Activated CD4-positive, alpha-beta T cell treated with anti-CD3 and anti-CD28 coated beads for 36 hours (primary cell): ENCODE measurements at regions not wholly inside any gene's neighbourhood (a gene's known extent, or its start where the extent isn't known, plus 50 kb on each side); places are given as distances from the start of the nearest gene placed in this dataset.
"Not testable (repeated sequence)": the region's sequence is repeated elsewhere in the genome, so short reads cannot be mapped to it uniquely, and the experiment has no call there.

Experiments
- ATAC-seq: fragments of 200-7000 bp; cut with Tn5 transposase; one replicate; pipeline ENCODE4 v1.10.0; 2021; ENCODE audit warnings: mild to moderate bottlenecking, moderate library complexity
- CTCF ChIA-PET: fragments of 350-600 bp; sonication (Branson Sonifier 250); formaldehyde crosslinking; loops from one replicate; lab custom pipeline; 2021; ENCODE audit warnings: antibody characterized with exemption; lab: Charles Lee
- POLR2A ChIA-PET: fragments of 350-600 bp; sonication (Branson Sonifier 250); formaldehyde crosslinking; loops from one replicate; lab custom pipeline; 2021; ENCODE audit warnings: antibody characterized with exemption, inconsistent platforms; lab: Charles Lee
- DNase-seq: peaks from one replicate; pipeline ENCODE4 v3.0.0-alpha.2; 2020
- H3K27ac Mint-ChIP-seq: one replicate; pipeline ENCODE4 v1.8.0; 2021; ENCODE audit warnings: mixed read lengths
- H3K27me3 Mint-ChIP-seq: one replicate; pipeline ENCODE4 v1.8.0; 2021; ENCODE audit warnings: mixed read lengths
- H3K36me3 Mint-ChIP-seq: one replicate; pipeline ENCODE4 v1.8.0; 2021; ENCODE audit warnings: low read depth, mixed read lengths
- H3K4me1 Mint-ChIP-seq: one replicate; pipeline ENCODE4 v1.8.0; 2021; ENCODE audit warnings: mixed read lengths
- H3K4me3 Mint-ChIP-seq: one replicate; pipeline ENCODE4 v1.8.0; 2021; ENCODE audit warnings: mild to moderate bottlenecking, moderate library complexity, mixed read lengths
- H3K9me3 Mint-ChIP-seq: one replicate; pipeline ENCODE4 v1.8.0; 2021; ENCODE audit warnings: low read depth, mixed read lengths
- intact Hi-C, 2 experiments: fragments of 100-400 bp; cut with DNase I in 1 of 2; cut with micrococcal nuclease in 1 of 2; formaldehyde crosslinking; loops; one replicate each; pipeline versions ENCODE4 v1.14.2 to v1.15.1; 2022 to 2024; cut with DNase I, micrococcal nuclease

DNA sequence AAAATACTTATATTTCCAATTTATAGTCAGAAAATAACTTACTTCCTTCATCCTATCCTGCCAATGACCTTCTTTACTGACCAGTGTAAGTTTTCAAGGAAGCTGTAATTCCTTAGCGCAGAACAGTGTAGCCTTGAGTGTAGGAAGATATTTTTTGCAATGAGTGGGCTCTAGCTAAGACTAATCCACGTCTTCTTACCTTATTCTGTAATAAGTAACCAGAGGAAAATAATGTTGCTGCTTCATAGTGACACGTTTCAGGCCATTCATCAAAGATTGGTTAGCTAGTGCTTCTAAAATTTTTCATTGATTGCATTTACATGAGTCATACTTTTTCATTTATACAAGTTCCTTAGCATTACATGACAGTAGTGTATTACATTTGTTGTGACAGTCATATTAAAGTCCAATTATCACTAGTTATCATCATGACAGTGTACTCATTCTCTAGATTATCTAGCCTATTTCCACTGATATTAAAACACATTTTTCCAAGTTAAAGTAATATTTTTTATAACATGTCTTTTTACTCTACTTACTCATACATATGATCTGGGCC, 403.8 kb upstream of the EPHA3 start:
- Mint-ChIP-seq H3K27ac (no peak overlapping the region), H3K9me3 (no peaks in the 10 kb centered on the region), H3K4me1 (no peaks in the 10 kb centered on the region), H3K4me3 (no peak overlapping the region), H3K36me3 (no peaks in the 10 kb centered on the region), H3K27me3 (no peaks in the 10 kb centered on the region)
- intact Hi-C loops, result no loop called here
- ChIA-PET POLR2A (no interaction called here), CTCF (no interaction called here)
- ATAC-seq, result no peak
- DNase-seq, result no peak

DNA sequence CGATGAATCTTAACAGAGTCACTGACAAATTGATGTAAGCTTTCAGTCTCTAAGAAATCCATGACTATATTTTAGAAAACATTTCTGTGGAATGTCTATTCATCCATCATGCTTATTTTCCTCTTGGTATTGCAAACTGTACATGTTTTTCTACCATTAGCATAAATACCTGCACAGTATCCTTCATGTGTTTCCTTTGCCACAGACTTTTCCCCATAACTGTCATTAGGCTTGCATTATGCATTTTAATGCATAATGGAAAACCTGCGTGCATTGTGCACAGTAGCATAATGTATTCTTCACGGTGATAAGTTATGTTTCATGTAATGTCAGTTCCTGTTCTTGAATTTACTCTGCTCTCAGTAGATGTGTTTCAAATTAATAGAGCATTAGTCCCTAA, 403.1 kb upstream of the EPHA3 start:
- CTCF ChIA-PET, result interaction anchor here (0.9 kb wide), 1 partner anchor 9 kb away, joined by 3 read pairs; no protein-coding TSS in a partner anchor
- Mint-ChIP-seq H3K4me3 (no peak overlapping the region), H3K36me3 (no peaks in the 10 kb centered on the region), H3K27me3 (no peaks in the 10 kb centered on the region), H3K4me1 (no peaks in the 10 kb centered on the region), H3K9me3 (no peaks in the 10 kb centered on the region), H3K27ac (no peak overlapping the region)
- intact Hi-C loops, result no loop called here
- POLR2A ChIA-PET, result no interaction called here
- no peak for DNase-seq
- no peak for ATAC-seq

DNA sequence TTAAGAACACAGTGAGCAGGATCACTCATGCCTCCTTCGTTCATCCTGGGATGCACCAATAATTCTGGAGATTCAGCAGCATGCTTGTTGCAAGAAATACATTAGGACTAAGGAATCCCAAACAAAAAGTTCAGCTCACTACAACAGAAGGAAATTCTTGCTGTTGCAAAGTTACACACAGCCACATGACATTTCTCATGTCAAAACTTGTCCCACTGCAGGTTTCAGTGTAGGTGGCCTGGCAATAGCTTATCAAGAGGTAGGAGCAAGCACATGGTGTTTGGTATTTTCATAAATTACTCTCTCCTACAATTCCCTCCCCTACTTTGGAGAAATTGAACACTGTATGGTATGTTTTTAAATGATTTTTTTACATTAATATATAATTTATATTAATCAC, 399.6 kb upstream of the EPHA3 start:
- POLR2A ChIA-PET, result no interaction called here
- no peak overlapping the region for H3K4me3 Mint-ChIP-seq
- intact Hi-C loops, result no loop called here

GRCh38 chr3:88712552-88712951, 394.9 kb upstream of the EPHA3 start:
- ChIA-PET CTCF (no interaction called here), POLR2A (no interaction called here)
- no peaks in the 10 kb centered on the region for H3K36me3 Mint-ChIP-seq
- H3K4me3 Mint-ChIP-seq, result no peak overlapping the region
- no peaks in the 10 kb centered on the region for H3K27me3 Mint-ChIP-seq
- no peak overlapping the region for H3K27ac Mint-ChIP-seq
- intact Hi-C loops, result no loop called here
- DNase-seq (no peak), ATAC-seq (no peak)
- no peaks in the 10 kb centered on the region for H3K4me1 Mint-ChIP-seq
- peaks cover 8% of the 10 kb centered on the region for H3K9me3 Mint-ChIP-seq

More for the DNA sequence above, 399.6 kb upstream of the EPHA3 start:
- DNase-seq, result no peak
- Mint-ChIP-seq H3K27ac (no peak overlapping the region), H3K4me1 (no peaks in the 10 kb centered on the region), H3K27me3 (no peaks in the 10 kb centered on the region), H3K36me3 (no peaks in the 10 kb centered on the region), H3K9me3 (no peaks in the 10 kb centered on the region)
- no peak for ATAC-seq
- CTCF ChIA-PET, result no interaction called here

DNA sequence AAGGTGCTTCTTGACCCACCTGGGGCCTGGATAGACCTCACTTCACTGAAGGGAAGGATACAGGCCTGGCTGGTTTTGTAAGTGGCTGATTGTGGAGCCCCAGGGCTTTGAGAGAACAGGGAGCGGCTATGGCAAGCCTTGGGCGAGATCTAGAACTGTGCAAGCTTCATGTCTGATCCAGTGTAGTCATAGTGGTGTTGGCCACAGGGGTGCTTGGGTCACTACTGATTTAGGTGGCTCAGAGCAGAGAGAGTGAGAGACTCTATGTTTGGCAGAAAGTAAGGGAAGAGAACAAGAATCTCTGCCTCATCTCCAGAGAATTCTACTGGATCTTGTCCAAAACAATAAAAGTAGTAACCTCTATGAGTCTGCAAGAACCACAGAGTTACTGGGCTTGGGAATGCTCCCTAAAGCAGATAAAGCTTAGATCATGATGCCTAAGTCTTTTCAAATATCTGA, 394.2 kb upstream of the EPHA3 start:
- ATAC-seq (no peak), DNase-seq (no peak)
- Mint-ChIP-seq H3K4me1 (no peaks in the 10 kb centered on the region), H3K27me3 (no peaks in the 10 kb centered on the region), H3K4me3 (no peak overlapping the region), H3K9me3 (peaks cover 8% of the 10 kb centered on the region), H3K36me3 (no peaks in the 10 kb centered on the region), H3K27ac (no peak overlapping the region)
- ChIA-PET POLR2A (no interaction called here), CTCF (interaction anchor here (0.7 kb wide), 1 partner anchor 8 kb away, joined by 3 read pairs; no protein-coding TSS in a partner anchor)
- intact Hi-C loops, result no loop called here

- no peak for DNase-seq
- CTCF ChIA-PET, result interaction anchor here (0.8 kb wide), 1 partner anchor 153 kb away, joined by 3 read pairs; no protein-coding TSS in a partner anchor
- H3K27ac Mint-ChIP-seq, result no peak overlapping the region
- no peaks in the 10 kb centered on the region for H3K27me3 Mint-ChIP-seq
- H3K4me3 Mint-ChIP-seq, result no peak overlapping the region
- POLR2A ChIA-PET, result no interaction called here
- no peak for ATAC-seq
- H3K4me1 Mint-ChIP-seq, result no peaks in the 10 kb centered on the region
- intact Hi-C loops, result no loop called here
- no peaks in the 10 kb centered on the region for H3K36me3 Mint-ChIP-seq
- H3K9me3 Mint-ChIP-seq, result peaks cover 7% of the 10 kb centered on the region
Observed at GRCh38 chr3:88725440-88726165, 381.8 kb upstream of the EPHA3 start.

- H3K4me3 Mint-ChIP-seq, result no peak overlapping the region
- CTCF ChIA-PET, result no interaction called here
- H3K27ac Mint-ChIP-seq, result no peak overlapping the region
- intact Hi-C loops, result no loop called here
- no peaks in the 10 kb centered on the region for H3K27me3 Mint-ChIP-seq
- H3K36me3 Mint-ChIP-seq, result no peaks in the 10 kb centered on the region
- no peaks in the 10 kb centered on the region for H3K4me1 Mint-ChIP-seq
- POLR2A ChIA-PET, result no interaction called here
- peaks cover 4% of the 10 kb centered on the region for H3K9me3 Mint-ChIP-seq
- ATAC-seq (no peak), DNase-seq (no peak)
Observed at GRCh38 chr3:88732186-88732585, 375.2 kb upstream of the EPHA3 start.

DNA sequence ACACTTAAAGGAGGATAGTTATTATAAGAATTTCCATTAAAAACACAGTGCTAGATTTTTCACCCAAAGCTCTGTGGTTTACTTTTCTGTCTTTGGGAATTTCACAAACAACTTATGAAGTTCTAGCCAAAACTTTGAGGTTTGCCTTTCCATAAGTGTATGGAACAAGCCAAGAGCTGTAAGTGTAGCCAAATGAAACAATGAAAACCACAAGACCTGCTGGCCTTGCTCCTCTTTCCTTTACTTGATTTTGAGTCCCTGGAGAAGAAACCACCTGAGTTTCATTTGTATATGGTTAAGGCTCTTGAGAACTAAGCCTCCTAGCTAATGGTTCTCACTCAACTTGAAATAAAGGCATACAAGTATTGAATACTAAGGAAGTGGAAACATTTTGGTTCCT, 365.3 kb upstream of the EPHA3 start:
- Mint-ChIP-seq H3K4me3 (no peak overlapping the region), H3K4me1 (no peaks in the 10 kb centered on the region), H3K36me3 (no peaks in the 10 kb centered on the region), H3K27me3 (no peaks in the 10 kb centered on the region), H3K9me3 (peaks cover 8% of the 10 kb centered on the region), H3K27ac (no peak overlapping the region)
- no peak for ATAC-seq
- CTCF ChIA-PET, result interaction anchor here (1.0 kb wide), 1 partner anchor 30 kb away, joined by 5 read pairs; no protein-coding TSS in a partner anchor
- POLR2A ChIA-PET, result no interaction called here
- intact Hi-C loops, result no loop called here
- DNase-seq, result no peak

DNA sequence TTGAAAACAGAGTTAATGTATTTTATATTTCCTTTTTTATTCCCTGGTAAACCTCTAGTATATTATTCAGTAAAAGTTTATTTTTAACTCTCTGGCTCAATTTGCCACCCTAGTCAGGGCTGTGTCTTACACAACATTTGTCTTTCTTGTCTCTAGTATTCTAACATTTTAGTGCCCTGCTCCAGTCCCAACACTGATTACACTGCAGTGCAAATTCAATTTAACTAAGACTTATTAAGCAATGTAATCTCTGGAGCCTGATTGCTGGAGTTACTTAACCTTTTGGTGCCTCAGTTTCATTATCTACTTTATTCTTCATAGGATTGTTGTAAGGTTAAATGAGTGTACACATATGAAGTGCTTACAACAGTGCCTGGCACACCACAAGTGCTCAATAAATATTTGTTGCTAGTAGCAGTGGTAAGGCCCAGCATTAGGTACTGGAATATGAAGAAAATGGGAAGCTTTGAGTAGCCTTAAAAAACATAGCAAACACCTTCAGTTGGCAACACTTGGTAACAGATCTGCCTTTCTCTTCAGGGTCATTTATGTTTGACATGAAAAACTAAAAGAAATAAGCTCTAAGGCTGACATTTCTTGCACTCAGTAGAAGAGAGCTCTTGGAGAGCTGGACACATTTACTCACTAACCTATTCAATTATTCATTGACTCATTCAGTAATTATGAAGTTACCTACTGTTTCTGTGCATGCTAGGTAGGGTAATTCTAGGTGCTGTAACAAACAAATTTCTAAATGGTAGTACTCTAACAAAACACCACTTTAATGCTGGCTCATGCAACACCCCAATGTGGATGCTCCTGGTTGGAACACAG, 364.5 kb upstream of the EPHA3 start:
- H3K27me3 Mint-ChIP-seq, result no peaks in the 10 kb centered on the region

GRCh38 chr3:88744896-88745295, 362.5 kb upstream of the EPHA3 start:
- ChIA-PET POLR2A (no interaction called here), CTCF (interaction anchor here (0.7 kb wide), 1 partner anchor 50 kb away, joined by 3 read pairs; no protein-coding TSS in a partner anchor)
- no peak for DNase-seq
- no peaks in the 10 kb centered on the region for H3K36me3 Mint-ChIP-seq
- no peak overlapping the region for H3K27ac Mint-ChIP-seq
- H3K9me3 Mint-ChIP-seq, result peaks cover 11% of the 10 kb centered on the region
- intact Hi-C loops, result no loop called here
- no peaks in the 10 kb centered on the region for H3K4me1 Mint-ChIP-seq
- H3K27me3 Mint-ChIP-seq, result no peaks in the 10 kb centered on the region
- no peak for ATAC-seq
- H3K4me3 Mint-ChIP-seq, result no peak overlapping the region

More for the DNA sequence above, 364.5 kb upstream of the EPHA3 start:
- H3K36me3 Mint-ChIP-seq, result no peaks in the 10 kb centered on the region
- intact Hi-C loops, result no loop called here
- no peak overlapping the region for H3K4me3 Mint-ChIP-seq
- peaks cover 7% of the 10 kb centered on the region for H3K9me3 Mint-ChIP-seq
- H3K4me1 Mint-ChIP-seq, result no peaks in the 10 kb centered on the region
- ATAC-seq (no peak), DNase-seq (no peak)
- ChIA-PET CTCF (no interaction called here), POLR2A (no interaction called here)
- H3K27ac Mint-ChIP-seq, result no peak overlapping the region

- peaks cover 18% of the 10 kb centered on the region for H3K9me3 Mint-ChIP-seq
- H3K4me3 Mint-ChIP-seq, CTCF ChIA-PET, DNase-seq, H3K27me3 Mint-ChIP-seq, H3K27ac Mint-ChIP-seq, ATAC-seq, POLR2A ChIA-PET, H3K4me1 Mint-ChIP-seq, H3K36me3 Mint-ChIP-seq, intact Hi-C loops: not testable (repeated sequence)
Observed at GRCh38 chr3:88747145-88747544, 360.3 kb upstream of the EPHA3 start.
